ENCODE measurements at regions not wholly inside any gene's neighbourhood (a gene's known extent, or its start where the extent isn't known, plus 50 kb on each side); places are given as distances from the start of the nearest gene placed in this dataset.
A peak's percentile ranks its signal among the peaks of the same experiment; 100 is the strongest.
"Not testable (repeated sequence)": the region's sequence is repeated elsewhere in the genome, so short reads cannot be mapped to it uniquely, and the experiment has no call there.

- intact Hi-C loops (cut with DNase I); DNase-seq: not testable (repeated sequence)
These were observed 108.0 kb upstream of the PRSS1 start for GRCh38 chr7:142641252-142641651.

GRCh38 chr7:142638581-142638980, 110.7 kb upstream of the PRSS1 start:
- intact Hi-C loops (cut with DNase I) = no loop called here
- DNase-seq = no peak

GRCh38 chr7:142637240-142637639, 112.0 kb upstream of the PRSS1 start:
- no peak for DNase-seq
- intact Hi-C loops (cut with DNase I) = no loop called here

GRCh38 chr7:142636751-142637150, 112.5 kb upstream of the PRSS1 start:
- intact Hi-C loops (cut with DNase I) = no loop called here
- no peak for DNase-seq

- intact Hi-C loops (cut with DNase I) = not testable (repeated sequence)
These were observed 113.2 kb upstream of the PRSS1 start for GRCh38 chr7:142636107-142636506.

GRCh38 chr7:142632271-142633134, 116.8 kb upstream of the PRSS1 start:
- intact Hi-C loops (cut with DNase I) = loop anchor here (2.0 kb wide), 1 partner anchor 150 kb away; no protein-coding TSS in a partner anchor
- peak; percentile 36 to 85 (median 66) for DNase-seq

More at GRCh38 chr7:142636107-142636506, 113.2 kb upstream of the PRSS1 start:
- DNase-seq = not testable (repeated sequence)

- intact Hi-C loops (cut with DNase I) = no loop called here
- peak in 1 of 42 donors; percentile 16 for DNase-seq
These were observed 119.5 kb upstream of the PRSS1 start for GRCh38 chr7:142629588-142630260.

- intact Hi-C loops (cut with DNase I) = no loop called here
- DNase-seq = no peak
These were observed 120.3 kb upstream of the PRSS1 start for GRCh38 chr7:142628945-142629344.

GRCh38 chr7:142627223-142627622, 122.0 kb upstream of the PRSS1 start:
- DNase-seq; intact Hi-C loops (cut with DNase I): not testable (repeated sequence)

GRCh38 chr7:142626420-142627035, 122.7 kb upstream of the PRSS1 start:
- peak in 32 of 42 donors; percentile 30 to 85 (median 62) for DNase-seq
- intact Hi-C loops (cut with DNase I) = no loop called here

GRCh38 chr7:142625216-142625615, 124.1 kb upstream of the PRSS1 start:
- intact Hi-C loops (cut with DNase I); DNase-seq: not testable (repeated sequence)

GRCh38 chr7:142620402-142620801, 128.9 kb upstream of the PRSS1 start:
- intact Hi-C loops (cut with DNase I) = no loop called here

GRCh38 chr7:142618655-142619351, 130.5 kb upstream of the PRSS1 start:
- intact Hi-C loops (cut with DNase I) = no loop called here
- no peak for DNase-seq

More at GRCh38 chr7:142620402-142620801, 128.9 kb upstream of the PRSS1 start:
- no peak for DNase-seq

GRCh38 chr7:142616842-142617241, 132.4 kb upstream of the PRSS1 start:
- intact Hi-C loops (cut with DNase I) = no loop called here
- no peak for DNase-seq

- intact Hi-C loops (cut with DNase I) = no loop called here
- DNase-seq = no peak
These were observed 133.1 kb upstream of the PRSS1 start for GRCh38 chr7:142616121-142616643.

- no peak for DNase-seq
- intact Hi-C loops (cut with DNase I) = no loop called here
These were observed 133.8 kb upstream of the PRSS1 start for GRCh38 chr7:142615508-142615907.

- intact Hi-C loops (cut with DNase I) = no loop called here
- DNase-seq = no peak
These were observed 135.2 kb upstream of the PRSS1 start for GRCh38 chr7:142614116-142614515.

GRCh38 chr7:142612237-142612881, 136.9 kb upstream of the PRSS1 start:
- intact Hi-C loops (cut with DNase I) = no loop called here
- DNase-seq = no peak
